GM19438 (cell line): ENCODE measurements at regions not wholly inside any gene's neighbourhood (a gene's known extent, or its start where the extent isn't known, plus 50 kb on each side); places are given as distances from the start of the nearest gene placed in this dataset.

ENCODE experiments used
- ATAC-seq: cut with Tn5 transposase; IDR thresholded peaks from one replicate; pipeline ENCODE4 v1.9.1; 2021; ENCODE audit warnings: low read depth; ENCODE audit not compliant: unreplicated experiment

DNA sequence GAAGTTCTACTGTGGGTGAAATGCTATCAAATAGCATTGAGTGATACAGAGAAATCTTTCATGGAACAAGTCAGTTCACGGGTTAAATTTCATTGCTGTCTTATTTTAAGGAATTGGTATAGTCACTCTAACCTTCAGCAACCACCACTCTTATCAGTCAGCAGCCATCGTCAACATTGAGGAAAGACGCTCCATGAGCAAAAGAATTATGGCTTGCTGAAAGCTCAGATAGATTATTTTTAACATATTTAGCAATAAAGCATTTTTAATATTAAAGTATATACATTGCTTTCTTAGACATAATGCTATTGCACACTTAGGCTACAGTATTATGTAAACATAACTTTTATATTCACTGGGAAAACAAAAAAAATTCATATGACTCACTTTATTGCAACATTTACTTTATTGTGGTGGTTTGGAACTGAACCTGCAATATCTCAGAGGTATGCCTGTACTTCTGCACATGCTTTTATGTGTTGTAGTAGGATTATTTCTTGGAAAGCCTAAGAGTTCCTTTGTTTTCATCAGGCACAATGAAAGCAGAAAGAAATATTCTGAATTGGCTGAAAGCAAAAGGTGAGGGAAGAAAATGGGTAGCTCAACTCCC is 586.7 kb downstream of the GBA3 start:
- no peak for ATAC-seq

DNA sequence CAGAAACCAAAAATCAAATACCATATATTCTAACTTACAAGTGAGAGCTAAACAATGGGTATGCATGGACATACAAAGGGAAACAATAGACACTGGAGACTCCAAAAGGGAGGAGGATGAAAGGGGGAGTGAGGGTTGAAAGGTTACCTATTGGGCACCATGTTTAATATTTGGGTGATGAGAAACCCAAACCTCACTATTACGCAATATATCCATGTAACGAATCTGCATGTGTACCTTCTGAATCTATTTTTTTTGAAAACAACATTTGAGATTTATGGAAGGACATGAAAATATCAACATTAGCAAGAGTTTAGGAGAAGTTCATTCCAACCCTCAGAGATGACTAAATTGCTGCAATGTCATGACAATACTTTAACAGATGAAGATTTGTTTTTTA is 586.1 kb downstream of the GBA3 start:
- no peak for ATAC-seq

DNA sequence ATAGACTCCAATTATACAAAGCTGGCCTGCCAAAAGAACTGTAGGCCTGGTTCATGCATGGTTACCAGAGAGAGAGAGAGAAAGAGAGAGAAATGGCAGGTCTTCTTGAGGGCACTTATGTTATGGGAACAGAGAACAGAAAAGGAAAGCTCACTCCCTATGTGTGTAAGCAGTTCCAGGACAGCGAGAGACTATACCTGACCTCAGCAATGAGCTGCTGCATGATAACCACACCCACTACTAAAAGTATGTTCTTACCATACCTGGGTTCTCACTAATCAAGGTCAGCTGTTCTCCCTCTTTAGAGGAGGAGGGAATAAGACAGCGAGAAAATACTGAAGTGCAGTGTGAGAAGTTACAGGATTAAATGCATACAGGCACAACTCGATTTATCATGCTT is 583.3 kb downstream of the GBA3 start:
- ATAC-seq: no peak

DNA sequence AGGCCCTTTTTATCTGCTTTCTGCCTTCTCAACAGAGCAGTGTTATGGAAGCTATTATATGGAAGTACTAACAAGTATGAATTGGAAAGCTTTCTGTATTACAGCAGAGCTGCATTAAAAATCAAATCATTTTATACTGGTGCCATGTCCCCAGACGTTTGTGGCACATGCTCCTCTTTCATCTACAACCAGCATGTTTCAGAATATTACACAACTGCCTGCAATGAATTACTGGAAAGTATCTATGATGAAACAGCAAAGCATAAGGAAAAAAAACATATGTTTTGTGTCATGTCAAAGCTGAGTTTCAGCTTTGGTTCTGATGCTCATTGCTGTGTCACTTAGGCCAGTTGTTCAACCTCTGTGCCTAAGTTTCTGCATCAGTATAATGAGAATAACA is 576.8 kb downstream of the GBA3 start:
- no peak for ATAC-seq

DNA sequence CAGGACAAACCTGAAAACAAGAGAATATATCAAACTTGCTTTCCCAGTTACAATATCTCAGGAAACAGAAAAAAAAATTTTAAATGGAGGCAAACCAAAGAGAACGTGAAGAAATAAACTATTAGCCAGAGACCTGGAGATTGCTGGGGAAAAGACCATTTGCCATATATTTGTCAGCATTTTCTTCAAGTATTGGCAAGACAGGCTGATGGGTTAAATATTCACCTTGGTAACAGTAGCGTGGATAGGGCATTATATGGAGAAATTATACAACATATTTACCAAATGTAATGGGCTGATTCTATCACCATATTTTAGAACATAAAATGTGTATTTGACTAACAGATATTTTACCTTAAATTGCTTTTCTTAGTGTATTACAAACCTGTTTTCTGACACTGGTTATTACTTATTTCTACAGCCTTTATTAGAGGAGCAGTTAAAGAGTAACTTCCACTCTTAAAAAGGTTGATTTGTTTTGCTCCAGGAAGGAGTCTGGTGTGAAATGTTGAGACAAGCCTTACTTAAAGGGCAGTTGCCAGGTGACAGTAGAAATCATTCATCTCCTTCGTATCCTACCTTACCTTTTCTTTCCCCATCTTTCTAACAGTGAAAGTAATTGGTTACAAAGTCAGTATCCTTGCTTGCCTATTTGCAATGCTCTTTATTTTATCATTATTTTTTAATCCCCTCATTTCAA is 575.5 kb downstream of the GBA3 start:
- ATAC-seq: no peak

DNA sequence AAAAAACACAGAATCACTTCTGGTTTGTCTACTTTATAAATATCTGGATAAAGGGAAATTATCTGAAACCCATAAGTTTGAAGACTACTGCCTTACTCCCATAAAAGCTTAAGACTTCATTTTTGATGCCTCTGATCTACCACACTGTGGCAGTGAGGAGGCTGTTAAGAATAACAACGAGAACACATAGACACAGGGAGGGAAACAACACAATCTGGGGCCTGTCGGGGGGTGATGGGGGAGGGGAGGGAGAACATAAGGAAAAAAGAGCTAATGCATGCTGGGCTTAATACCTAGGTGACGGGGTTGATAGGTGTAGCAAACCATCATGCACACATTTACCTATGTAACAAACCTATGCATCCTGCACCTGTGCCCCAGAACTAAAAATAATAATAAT is 573.7 kb downstream of the GBA3 start:
- no peak for ATAC-seq

DNA sequence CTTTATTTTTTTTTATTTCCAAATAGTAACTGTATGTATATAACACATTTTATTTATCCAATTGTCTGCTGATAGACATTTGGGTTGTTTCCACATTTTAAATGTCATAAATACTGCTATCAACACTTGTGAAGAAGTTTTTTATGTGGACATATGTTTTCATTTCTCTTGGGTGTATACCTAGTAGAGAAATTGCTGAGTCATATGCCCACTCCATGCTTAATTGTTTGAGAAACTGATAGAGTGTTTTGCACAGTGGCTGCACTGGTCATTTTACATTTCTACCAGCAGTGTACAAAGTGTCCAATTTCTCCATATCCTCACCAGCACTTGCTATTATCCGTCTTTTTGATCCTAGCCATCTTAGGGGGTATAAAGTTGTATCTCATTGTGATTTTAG is 567.8 kb downstream of the GBA3 start:
- no peak for ATAC-seq

DNA sequence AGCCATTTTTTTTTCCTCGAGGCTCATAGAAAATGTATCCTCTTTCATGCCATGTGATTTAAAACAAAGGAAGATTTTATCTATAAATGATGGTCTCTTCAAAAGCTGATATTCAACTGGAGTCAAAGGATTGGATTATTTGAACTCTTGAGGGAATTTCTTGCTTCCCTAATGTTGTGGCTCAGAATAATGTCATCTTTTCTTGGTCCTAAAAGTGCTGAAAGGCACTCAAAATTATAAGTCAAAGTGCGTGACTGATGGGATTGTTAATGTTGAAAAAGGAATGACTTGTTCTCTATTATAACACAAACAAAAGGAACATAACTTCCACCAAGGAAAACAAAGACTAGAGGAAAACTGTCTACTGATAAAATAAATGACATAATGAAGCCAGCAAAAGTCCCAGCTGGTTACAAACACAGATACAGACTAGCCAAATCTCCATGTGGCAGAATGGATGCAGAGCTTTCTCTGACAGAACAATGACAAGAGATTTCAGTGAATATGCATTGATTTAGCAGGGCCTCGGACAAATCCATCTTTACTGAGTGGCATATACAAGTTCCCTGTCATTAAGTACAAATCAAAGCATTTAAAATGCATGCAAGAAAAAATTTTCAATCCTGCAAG is 552.6 kb downstream of the GBA3 start:
- no peak for ATAC-seq

DNA sequence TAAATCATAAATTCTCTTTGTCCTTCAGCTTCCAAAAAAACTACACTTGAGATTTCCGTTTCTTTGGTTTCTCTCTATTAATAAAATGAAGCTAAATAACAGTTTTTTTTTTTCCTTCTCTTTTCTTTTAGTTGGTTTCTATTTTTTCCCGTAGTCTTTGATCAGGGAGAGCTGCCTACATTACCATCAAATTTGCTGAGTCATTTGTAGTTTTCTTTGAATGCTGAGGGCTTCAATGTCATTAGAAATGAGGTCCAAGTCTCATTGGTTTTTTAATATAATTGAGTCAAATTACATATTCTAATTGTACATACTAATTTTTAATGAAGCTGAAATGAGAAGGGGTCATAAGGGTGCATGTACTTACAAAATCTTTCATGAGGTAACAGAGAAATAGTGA is 550.2 kb downstream of the GBA3 start:
- no peak for ATAC-seq

DNA sequence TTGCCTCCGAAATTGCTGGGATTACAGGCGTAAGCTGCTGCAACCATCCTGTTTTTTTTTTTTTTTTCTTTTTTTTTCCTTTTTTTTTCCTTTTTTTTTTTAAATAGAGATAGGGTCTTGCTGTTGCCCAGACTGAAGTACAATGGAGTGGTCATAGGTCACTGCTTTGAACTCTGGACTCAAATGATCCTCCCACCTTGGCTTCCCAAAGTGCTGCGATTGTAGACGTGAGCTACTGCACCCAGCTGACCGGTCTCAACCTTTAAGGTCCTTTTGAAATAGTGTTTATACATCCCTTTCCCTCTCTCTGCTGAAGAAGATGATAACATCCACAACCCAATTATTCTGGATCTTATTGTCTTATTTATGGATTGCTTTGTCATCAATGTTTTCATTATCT is 548.7 kb downstream of the GBA3 start:
- ATAC-seq: no peak

DNA sequence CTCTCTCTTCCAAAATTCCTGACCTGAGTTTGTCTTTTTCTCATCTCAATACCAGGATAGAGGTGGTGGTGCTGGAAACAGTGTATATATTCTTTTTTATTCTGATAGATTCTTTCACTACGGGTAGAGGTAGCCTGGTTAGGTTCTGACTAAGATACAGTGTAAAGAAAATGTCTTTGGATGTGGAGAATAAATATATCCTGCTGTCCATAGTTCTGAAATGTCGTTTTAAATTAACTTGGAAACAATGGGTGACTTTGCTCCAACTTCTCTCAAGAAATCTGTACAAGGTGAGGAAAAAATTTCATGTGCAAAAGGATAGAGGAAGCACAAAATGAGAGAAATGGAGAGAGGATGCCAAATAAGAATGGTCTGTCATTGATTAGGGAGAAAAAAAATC is 546.1 kb downstream of the GBA3 start:
- ATAC-seq: no peak

DNA sequence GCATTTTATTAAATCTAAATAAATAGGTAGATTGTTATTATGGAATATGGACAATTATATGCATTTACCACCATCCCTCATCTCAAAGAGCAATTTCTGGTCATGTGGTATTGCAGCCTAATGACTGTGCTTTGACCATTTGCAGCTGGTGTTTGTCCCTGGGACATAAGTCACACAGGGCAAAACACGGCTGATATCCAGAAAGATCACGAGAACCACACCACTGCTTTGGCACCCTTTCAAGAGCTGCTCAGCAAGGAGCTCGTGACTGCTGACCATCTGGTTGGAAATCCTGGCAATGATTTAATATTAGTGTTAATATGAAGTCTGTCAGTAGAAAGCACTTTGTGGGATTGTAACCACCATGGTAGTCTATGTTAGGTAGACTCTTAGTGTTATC is 545.0 kb downstream of the GBA3 start:
- no peak for ATAC-seq

DNA sequence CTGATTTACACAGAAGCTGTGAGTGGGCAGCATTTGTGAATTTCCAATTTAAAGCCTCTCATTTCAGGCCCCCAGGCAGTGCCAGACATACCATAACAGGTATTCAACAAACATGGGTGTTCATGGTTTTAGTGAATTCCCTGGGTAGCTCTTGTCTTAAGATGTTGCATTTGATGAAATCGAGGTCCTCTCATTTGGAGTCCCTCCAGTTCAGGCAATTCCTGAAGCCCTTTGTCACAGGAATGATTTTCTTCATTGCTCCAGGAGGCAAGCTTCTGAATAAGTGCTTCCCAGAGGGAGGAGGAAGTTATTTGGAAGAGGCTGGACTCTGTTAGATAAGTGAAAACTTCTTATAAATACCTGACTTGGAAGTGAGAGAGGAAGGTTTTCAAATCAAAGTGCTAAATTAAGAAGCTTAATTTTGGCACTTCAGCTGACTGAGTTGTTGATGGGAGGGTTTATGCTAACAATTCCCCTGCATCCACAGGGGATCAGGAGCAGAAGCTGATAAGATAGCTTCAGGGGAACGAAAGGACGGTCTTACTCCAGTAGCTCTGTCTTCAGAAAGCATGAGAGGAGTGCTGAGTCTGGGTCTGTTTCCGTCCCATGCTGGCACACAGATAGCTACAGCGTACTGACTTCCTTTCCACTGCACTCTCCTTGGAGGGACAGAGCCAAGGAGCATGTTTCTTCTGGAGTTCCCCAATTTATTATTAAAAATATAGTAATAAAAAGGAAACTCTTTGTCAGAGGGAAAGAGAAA is 543.1 kb downstream of the GBA3 start:
- no peak for ATAC-seq

DNA sequence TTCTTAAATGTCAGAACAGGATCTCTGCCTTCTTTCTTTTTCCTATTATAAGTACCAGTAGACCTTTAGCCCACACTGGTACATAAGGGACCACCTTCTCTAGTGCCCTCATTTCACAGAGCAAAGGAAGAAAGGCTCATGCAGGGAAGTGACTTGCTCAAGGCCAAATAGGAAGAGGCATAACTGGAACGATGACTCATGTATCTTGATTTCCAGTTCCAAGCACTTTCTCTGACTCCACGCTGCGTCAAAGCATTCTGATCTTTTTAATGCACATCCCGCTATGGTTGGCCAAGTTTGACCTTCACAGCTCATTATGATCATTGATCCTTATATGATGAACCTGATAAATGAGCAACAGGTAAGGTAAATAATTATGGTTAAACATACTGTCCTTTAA is 542.0 kb downstream of the GBA3 start:
- ATAC-seq: no peak

DNA sequence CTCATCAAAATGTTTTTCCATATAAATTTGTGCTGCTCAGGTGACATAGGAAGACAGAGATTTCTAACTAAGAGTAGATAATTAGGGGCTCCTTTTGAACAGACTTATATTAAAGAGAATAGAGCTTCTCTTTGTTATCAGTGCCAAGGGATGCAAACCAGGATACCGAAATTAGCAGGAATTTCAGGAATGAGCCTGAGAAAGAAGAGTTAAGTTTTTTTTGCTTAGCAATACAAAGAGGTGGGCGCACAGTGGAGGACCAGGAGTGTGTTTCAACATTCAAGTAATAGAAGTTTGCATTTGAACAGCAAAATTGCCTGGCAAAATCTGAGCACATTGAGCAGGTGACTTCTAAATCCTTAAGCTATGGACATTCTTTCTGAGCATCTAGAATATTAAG is 541.3 kb downstream of the GBA3 start:
- no peak for ATAC-seq

DNA sequence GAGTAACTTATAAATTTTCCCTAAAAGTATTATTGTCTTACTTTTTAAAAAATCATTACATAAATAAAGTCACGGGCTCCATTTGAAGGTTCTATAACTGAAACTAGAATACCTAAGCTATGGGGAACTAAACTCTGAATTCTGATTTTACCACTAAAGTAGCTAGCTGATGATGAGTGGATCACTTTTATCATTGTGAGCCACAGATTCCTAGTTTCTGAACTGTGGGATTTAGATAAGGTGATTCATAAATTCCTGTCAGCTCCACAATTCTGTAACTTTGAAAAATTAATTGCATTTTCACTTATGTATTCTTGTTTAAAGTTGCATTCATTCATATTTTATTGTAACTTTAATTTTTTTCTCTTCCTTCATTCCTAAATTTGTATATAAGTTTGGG is 540.9 kb downstream of the GBA3 start:
- ATAC-seq: no peak

DNA sequence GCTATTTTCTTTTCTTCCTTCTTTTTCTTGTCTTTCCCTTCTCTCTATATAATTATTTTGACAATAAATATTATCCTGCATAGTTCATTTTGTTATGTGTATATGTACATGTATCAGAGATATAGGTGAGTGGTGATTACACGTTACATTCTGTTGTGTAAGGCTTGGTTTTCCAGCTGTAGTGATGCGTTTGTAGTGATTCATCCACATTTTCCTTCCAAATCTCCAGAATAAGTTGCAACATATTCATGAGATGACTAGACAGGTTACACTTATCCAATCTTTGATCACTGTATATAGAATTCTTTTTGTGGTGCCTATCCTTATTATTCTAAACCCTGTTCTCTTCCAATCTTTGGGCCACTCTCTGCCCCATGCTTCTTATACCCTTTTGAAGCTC is 540.2 kb downstream of the GBA3 start:
- ATAC-seq: no peak

DNA sequence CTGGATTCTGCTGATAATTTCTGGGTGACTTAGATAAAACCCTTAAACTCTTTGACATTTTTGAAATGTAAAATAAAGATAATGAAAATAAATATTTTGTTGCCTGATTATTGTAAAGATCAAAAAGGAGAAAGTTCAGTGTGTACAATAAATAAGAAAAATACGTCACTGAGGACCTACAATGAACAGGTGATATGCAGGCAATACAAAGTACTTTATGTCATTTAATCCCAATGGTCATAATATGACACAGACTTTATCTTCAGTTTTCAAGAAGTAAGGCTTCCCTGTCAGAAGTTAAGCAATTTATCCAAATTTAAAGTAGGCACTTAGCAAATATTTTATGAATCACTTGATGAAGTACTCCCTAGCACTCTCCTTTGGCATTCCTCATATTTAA is 532.8 kb downstream of the GBA3 start:
- ATAC-seq: no peak

DNA sequence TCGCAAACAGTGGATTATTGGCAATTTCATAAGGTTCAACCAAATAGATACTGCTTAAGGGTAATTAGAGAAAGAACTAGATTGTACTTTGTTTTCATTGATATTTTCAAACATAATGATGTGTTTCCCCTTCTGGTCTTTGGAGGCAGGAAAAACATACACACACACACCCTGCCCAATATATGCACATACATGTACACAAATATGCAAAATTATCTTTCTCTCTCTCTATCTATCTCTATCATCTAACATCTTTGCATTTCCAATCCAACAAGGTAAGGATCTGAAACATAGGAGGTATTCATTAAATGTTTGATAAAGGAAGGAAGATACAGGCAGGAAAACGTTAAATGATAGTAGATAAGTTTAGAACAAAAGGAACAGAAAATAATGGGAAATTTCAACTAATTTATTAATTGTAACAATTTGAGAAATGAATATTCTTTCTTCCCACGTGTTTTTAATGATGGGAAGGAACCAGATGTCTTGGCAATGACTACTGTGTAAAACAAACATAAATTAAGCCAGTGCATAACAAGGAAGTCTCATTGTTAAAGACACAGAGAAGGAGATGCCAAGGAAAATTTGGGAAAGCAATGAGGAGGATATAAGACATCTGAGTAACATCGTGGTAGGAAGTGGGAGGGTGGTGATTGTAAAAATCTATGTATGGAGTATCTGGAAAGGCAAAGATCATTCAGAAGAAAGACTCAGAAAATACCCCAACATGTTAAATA is 532.1 kb downstream of the GBA3 start:
- no peak for ATAC-seq

DNA sequence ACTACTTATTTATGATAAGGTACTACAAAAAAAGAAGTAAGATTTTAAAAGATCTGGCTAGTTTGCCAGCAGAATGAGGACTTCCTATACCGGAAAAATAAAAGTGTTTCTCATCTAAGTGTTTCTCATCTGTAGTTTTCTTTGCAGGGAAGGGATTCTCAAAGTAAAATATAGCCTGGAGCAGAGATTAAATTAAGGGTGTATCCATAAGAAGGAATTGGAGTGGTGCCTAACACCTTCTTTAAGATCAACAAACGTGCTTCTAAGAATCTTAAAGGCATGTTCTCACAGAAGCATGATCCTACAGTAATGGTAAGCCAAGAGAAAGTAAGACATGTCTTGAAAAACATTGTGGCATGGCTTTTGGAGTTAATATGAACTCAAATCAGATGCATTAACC is 528.2 kb downstream of the GBA3 start:
- ATAC-seq: no peak
